ENCODE measurements at regions not wholly inside any gene's neighbourhood (a gene's known extent, or its start where the extent isn't known, plus 50 kb on each side); places are given as distances from the start of the nearest gene placed in this dataset.

DNA sequence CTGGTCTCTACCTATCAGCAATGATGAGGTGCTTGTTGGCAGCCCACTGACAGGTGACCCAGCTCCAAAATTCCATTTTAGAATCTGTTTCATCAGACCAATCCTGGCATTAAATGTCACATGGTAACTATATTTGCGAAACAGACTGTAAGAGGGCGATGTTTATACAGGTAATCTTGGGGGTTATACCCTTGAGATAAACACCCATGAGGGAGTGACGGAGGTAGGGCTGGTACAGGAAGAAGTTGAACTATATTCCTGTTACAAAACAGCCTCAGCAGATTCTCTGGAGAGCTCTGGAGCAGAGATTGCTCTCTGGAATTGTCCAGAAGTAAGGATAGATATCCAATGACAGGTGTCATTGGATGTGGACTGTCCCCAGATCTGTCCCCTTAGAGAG, 444.8 kb upstream of the DPP6 start:
- TF ChIP-seq, protein P1, sequence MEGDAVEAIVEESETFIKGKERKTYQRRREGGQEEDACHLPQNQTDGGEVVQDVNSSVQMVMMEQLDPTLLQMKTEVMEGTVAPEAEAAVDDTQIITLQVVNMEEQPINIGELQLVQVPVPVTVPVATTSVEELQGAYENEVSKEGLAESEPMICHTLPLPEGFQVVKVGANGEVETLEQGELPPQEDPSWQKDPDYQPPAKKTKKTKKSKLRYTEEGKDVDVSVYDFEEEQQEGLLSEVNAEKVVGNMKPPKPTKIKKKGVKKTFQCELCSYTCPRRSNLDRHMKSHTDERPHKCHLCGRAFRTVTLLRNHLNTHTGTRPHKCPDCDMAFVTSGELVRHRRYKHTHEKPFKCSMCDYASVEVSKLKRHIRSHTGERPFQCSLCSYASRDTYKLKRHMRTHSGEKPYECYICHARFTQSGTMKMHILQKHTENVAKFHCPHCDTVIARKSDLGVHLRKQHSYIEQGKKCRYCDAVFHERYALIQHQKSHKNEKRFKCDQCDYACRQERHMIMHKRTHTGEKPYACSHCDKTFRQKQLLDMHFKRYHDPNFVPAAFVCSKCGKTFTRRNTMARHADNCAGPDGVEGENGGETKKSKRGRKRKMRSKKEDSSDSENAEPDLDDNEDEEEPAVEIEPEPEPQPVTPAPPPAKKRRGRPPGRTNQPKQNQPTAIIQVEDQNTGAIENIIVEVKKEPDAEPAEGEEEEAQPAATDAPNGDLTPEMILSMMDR (IDR thresholded peaks at IDR 0.05): no peak
- TF ChIP-seq POLR2AphosphoS5 (IDR thresholded peaks at IDR 0.05) (no peak), POLR2A (IDR thresholded peaks at IDR 0.05) (no peak)
